Vagina (tissue), 2 donors: ENCODE measurements at regions not wholly inside any gene's neighbourhood (a gene's known extent, or its start where the extent isn't known, plus 50 kb on each side); places are given as distances from the start of the nearest gene placed in this dataset.
"Not testable (repeated sequence)": the region's sequence is repeated elsewhere in the genome, so short reads cannot be mapped to it uniquely, and the experiment has no call there.

Experiments
- DNase-seq, 2 donors: peaks; one replicate each; pipeline ENCODE4 v3.0.0-alpha.2; 2017; ENCODE audit errors: extremely low spot score in 2 of 2
- H3K27ac ChIP-seq: fragments of 200-600 bp; sonication (generic); one replicate; pipeline ENCODE4 v1.5.1; 2019
- H3K27me3 ChIP-seq: fragments of 200-600 bp; sonication (generic); one replicate; pipeline ENCODE4 v1.5.1; 2019
- H3K36me3 ChIP-seq, 2 donors: fragments of 200-600 bp; sonication (generic); one replicate each; pipeline ENCODE4 v1.5.1; 2017 to 2019
- H3K4me1 ChIP-seq: fragments of 200-600 bp; sonication (generic); one replicate; pipeline ENCODE4 v1.5.1; 2019
- H3K4me3 ChIP-seq, 2 donors: fragments of 200-600 bp; sonication (generic); 1 replicate in 1 of 2; 2 replicates in 1 of 2; pipeline ENCODE4 v1.5.1; 2016 to 2019
- H3K9me3 ChIP-seq: fragments of 200-600 bp; sonication (generic); one replicate; pipeline ENCODE4 v1.5.1; 2019
- POLR2A ChIP-seq, 2 donors: fragments of 450-650 bp; IDR thresholded peaks; one replicate each; pipeline ENCODE4 v1.6.1; 2017; ENCODE audit warnings: antibody characterized with exemption in 2 of 2, mild to moderate bottlenecking in 2 of 2, moderate library complexity in 2 of 2
- POLR2AphosphoS5 ChIP-seq, 2 donors: sonication (generic); formaldehyde crosslinking; IDR thresholded peaks; one replicate each; pipeline ENCODE4 v1.9.0; 2017; ENCODE audit warnings: antibody characterized with exemption in 2 of 2, mild to moderate bottlenecking in 2 of 2, low read depth in 1 of 2; ENCODE audit not compliant: insufficient read depth in 1 of 2
- intact Hi-C: fragments of 100-400 bp; cut with DNase I; formaldehyde crosslinking; loops from one replicate; pipeline ENCODE4 v1.15.1; 2023
- TF ChIP-seq, protein P1 (sequence below), 3 experiments: fragments of 450-650 bp in 2 of 3; fragments of 200-600 bp in 1 of 3; sonication (generic) in 1 of 3; IDR thresholded peaks; one replicate each; pipeline ENCODE4 v1.5.1; 2017 to 2019; ENCODE audit warnings: antibody characterized with exemption in 3 of 3, mild to moderate bottlenecking in 2 of 3, moderate library complexity in 2 of 3

DNA sequence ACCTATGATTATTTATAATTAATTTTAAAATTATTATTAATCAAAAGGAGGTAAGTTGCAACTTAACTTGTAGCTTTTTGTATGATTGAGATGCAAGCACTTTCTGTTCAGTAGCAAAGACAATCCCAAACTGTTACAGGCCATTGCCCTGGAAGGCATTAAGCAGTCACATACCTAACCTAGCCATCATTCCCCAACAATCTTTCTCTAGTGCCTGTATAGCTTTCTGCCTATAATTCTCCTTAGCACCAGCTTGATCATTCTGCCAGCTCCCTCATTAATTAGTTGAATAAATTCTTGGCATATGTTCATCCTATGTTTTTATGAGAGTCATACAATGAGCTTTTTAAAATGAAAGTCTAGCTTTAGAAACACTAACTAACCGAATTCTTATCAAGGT, 178.9 kb upstream of the TMEM106B start:
- H3K36me3 ChIP-seq = no peaks in the 10 kb centered on the region
- no peaks in the 10 kb centered on the region for H3K4me1 ChIP-seq
- no peaks in the 10 kb centered on the region for H3K27me3 ChIP-seq
- H3K27ac ChIP-seq = no peak overlapping the region
- DNase-seq = no peak
- H3K4me3 ChIP-seq = no peak overlapping the region
- intact Hi-C loops = no loop called here
- no peak for TF ChIP-seq POLR2AphosphoS5 (IDR thresholded peaks at IDR 0.05; ENCODE audit: insufficient read depth in 1 of 2, low read depth in 1 of 2)
- TF ChIP-seq, protein P1, sequence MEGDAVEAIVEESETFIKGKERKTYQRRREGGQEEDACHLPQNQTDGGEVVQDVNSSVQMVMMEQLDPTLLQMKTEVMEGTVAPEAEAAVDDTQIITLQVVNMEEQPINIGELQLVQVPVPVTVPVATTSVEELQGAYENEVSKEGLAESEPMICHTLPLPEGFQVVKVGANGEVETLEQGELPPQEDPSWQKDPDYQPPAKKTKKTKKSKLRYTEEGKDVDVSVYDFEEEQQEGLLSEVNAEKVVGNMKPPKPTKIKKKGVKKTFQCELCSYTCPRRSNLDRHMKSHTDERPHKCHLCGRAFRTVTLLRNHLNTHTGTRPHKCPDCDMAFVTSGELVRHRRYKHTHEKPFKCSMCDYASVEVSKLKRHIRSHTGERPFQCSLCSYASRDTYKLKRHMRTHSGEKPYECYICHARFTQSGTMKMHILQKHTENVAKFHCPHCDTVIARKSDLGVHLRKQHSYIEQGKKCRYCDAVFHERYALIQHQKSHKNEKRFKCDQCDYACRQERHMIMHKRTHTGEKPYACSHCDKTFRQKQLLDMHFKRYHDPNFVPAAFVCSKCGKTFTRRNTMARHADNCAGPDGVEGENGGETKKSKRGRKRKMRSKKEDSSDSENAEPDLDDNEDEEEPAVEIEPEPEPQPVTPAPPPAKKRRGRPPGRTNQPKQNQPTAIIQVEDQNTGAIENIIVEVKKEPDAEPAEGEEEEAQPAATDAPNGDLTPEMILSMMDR (IDR thresholded peaks at IDR 0.05) = no peak
- no peak for TF ChIP-seq POLR2A (IDR thresholded peaks at IDR 0.05)
- no peaks in the 10 kb centered on the region for H3K9me3 ChIP-seq

DNA sequence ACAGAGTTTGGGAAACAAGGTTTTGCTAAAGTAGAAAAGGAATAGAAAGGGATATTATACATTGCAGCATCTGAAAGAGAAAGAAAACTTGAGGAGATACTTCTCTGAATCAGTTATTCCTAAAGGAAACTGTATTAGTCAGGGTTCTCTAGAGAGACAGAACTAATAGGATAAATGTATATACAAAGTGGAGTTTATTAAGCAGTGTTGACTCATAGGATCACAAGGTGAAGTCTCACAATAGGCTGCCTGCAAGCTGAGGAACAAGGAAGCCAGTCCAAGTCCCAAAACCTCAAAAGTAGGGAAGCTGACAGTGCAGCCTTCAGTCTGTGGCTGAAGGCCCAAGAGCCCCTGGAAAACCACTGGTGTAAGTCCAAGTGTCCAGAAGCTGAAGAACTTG, 167.6 kb upstream of the TMEM106B start:
- H3K36me3 ChIP-seq, H3K27me3 ChIP-seq, DNase-seq, intact Hi-C loops, H3K27ac ChIP-seq, H3K9me3 ChIP-seq, H3K4me1 ChIP-seq, H3K4me3 ChIP-seq: not testable (repeated sequence)

DNA sequence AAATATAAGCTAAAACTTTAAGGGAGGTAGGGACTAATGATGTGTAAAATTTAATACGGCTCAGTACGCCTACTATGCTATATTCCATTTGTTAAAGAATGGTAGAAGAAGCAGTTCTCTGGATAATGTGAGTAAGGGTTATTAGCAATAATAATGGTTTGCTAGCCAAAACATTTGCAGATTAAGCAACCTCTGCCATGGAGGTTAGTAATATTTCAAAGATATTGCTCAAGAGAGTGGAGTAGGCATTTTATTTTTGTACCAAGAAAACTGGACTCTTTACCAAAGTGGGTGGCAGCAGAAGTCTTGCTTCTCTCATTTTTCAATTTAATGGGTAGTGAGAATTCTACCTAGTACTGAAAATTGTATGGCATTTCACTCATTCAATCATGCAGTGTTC, 158.9 kb upstream of the TMEM106B start:
- H3K4me1 ChIP-seq = no peaks in the 10 kb centered on the region
- intact Hi-C loops = no loop called here

DNA sequence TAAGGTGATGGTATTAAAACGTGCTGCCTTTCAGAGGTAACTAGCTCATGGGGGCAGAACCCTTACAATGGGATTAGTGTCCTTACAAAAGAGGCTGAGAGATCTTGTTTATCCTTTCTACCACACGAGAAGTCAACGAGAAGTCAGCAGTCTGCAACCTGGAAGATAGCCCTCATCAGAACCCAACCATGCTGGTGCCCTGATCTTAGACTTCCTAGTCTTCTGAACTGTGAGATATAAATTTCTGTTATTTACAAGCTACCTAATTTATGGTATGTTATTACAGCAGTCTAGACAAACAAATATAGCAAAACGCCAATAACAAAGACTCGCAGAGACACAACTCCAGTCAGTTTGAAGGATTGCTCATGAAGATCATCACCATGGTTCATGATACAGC, 157.5 kb upstream of the TMEM106B start:
- Histone ChIP-seq H3K36me3 (no peaks in the 10 kb centered on the region), H3K9me3 (no peaks in the 10 kb centered on the region), H3K27me3 (no peaks in the 10 kb centered on the region), H3K27ac (no peak overlapping the region), H3K4me3 (no peak overlapping the region), H3K4me1 (no peaks in the 10 kb centered on the region)
- TF ChIP-seq POLR2A (IDR thresholded peaks at IDR 0.05) (no peak), POLR2AphosphoS5 (IDR thresholded peaks at IDR 0.05; ENCODE audit: insufficient read depth in 1 of 2, low read depth in 1 of 2) (no peak)
- TF ChIP-seq, protein P1 (IDR thresholded peaks at IDR 0.05) = no peak
- intact Hi-C loops = no loop called here
- no peak for DNase-seq

More for the DNA sequence above, 158.9 kb upstream of the TMEM106B start:
- Histone ChIP-seq H3K27me3 (no peaks in the 10 kb centered on the region), H3K4me3 (no peak overlapping the region), H3K36me3 (no peaks in the 10 kb centered on the region), H3K27ac (no peak overlapping the region), H3K9me3 (no peaks in the 10 kb centered on the region)
- no peak for TF ChIP-seq POLR2A (IDR thresholded peaks at IDR 0.05)
- TF ChIP-seq, protein P1 (IDR thresholded peaks at IDR 0.05) = no peak
- no peak for TF ChIP-seq POLR2AphosphoS5 (IDR thresholded peaks at IDR 0.05; ENCODE audit: insufficient read depth in 1 of 2, low read depth in 1 of 2)
- DNase-seq = no peak

DNA sequence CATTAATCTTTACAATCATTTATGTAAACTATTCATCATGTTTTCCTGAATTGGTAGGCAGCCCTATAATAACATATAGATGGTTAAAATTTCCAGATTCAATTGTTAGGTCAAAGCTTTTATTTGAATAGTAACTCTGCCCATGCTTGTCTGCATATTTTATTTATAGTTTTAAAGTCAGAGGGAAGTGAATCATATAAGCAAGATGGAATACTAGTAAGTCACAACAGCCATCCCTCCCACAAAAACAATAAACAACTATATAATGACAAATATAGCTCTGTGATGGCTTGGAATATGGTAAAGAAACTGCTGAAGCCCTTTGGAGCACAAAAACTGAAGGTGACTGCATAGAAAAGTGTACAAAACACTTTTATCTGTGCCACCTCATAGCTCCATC, 156.3 kb upstream of the TMEM106B start:
- H3K36me3 ChIP-seq = no peaks in the 10 kb centered on the region
- intact Hi-C loops = no loop called here
- H3K4me1 ChIP-seq = no peaks in the 10 kb centered on the region
- H3K9me3 ChIP-seq = no peaks in the 10 kb centered on the region
- no peak overlapping the region for H3K4me3 ChIP-seq
- DNase-seq = no peak
- H3K27ac ChIP-seq = no peak overlapping the region
- no peaks in the 10 kb centered on the region for H3K27me3 ChIP-seq
- TF ChIP-seq, protein P1 (IDR thresholded peaks at IDR 0.05) = no peak
- no peak for TF ChIP-seq POLR2AphosphoS5 (IDR thresholded peaks at IDR 0.05; ENCODE audit: insufficient read depth in 1 of 2, low read depth in 1 of 2)
- TF ChIP-seq POLR2A (IDR thresholded peaks at IDR 0.05) = no peak

DNA sequence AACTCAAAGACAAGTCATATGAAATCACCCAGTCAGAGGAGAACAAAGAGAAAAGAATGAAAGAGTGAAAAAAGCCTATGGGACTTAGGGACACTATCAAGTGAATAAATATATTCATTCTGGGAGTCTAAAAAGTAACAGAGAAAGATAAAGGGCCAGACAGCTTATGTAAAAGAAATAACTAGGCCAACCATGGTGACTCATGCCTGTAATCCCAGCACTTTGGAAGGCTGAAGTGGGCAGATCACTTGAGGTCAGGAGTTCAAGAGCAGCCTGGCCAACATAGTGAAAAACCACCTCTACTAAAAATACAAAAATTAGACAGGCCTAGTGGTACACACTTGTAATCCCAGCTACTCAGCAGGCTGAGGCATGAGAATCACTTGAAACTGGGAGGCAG, 154.7 kb upstream of the TMEM106B start:
- Histone ChIP-seq H3K9me3 (no peaks in the 10 kb centered on the region), H3K4me3 (no peak overlapping the region), H3K4me1 (no peaks in the 10 kb centered on the region), H3K27me3 (no peaks in the 10 kb centered on the region), H3K27ac (no peak overlapping the region), H3K36me3 (no peaks in the 10 kb centered on the region)
- DNase-seq = no peak
- intact Hi-C loops = no loop called here
- TF ChIP-seq POLR2AphosphoS5 (IDR thresholded peaks at IDR 0.05; ENCODE audit: insufficient read depth in 1 of 2, low read depth in 1 of 2) (no peak), POLR2A (IDR thresholded peaks at IDR 0.05) (no peak)
- TF ChIP-seq, protein P1 (IDR thresholded peaks at IDR 0.05) = no peak
